ENCODE measurements at regions not wholly inside any gene's neighbourhood (a gene's known extent, or its start where the extent isn't known, plus 50 kb on each side); places are given as distances from the start of the nearest gene placed in this dataset.

DNA sequence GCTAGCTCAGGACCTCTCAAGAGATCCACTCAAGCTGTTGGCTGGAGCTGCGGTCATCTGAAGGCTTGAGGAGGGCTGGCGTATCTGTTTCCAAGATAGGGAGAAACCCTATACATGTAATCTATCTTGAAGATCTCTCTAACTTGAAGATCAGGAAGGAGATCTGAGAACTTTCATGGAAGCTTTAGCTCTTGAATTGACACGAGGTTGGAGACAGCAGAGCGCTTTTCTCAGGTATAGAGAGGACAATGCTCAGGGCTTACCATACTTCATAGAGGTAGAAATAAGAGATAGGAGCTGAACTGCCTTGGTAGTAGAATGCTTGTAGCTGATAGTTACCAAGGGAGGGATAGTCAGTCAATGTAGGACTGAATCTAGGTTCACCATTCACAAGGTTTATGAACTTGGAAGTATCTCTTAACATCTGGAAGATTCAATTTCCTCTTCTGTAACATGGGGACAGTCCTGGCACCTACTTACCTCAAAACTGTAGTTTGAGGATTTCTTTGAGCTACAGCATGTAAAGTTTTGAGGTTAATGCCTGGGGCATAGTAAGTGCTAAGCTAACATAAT is 267.0 kb upstream of the MAF start:
- no peaks in the 10 kb centered on the region for H3K36me3 ChIP-seq (ENCODE audit: low read depth, low read length)
- H3K4me2 ChIP-seq (ENCODE audit: low read length), result no peak overlapping the region
- no peak for TF ChIP-seq EZH2 (IDR thresholded peaks at IDR 0.05; ENCODE audit: low read length, unreplicated experiment)
- TF ChIP-seq EZH2phosphoT487 (IDR thresholded peaks at IDR 0.05; ENCODE audit: borderline replicate concordance, low read length), result no peak
- TF ChIP-seq, protein P1, sequence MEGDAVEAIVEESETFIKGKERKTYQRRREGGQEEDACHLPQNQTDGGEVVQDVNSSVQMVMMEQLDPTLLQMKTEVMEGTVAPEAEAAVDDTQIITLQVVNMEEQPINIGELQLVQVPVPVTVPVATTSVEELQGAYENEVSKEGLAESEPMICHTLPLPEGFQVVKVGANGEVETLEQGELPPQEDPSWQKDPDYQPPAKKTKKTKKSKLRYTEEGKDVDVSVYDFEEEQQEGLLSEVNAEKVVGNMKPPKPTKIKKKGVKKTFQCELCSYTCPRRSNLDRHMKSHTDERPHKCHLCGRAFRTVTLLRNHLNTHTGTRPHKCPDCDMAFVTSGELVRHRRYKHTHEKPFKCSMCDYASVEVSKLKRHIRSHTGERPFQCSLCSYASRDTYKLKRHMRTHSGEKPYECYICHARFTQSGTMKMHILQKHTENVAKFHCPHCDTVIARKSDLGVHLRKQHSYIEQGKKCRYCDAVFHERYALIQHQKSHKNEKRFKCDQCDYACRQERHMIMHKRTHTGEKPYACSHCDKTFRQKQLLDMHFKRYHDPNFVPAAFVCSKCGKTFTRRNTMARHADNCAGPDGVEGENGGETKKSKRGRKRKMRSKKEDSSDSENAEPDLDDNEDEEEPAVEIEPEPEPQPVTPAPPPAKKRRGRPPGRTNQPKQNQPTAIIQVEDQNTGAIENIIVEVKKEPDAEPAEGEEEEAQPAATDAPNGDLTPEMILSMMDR (conservative IDR thresholded peaks at IDR 0.05; ENCODE audit: low read depth, low read length), result no peak
- H3K27me3 ChIP-seq (ENCODE audit: low read length), result no peaks in the 10 kb centered on the region
- H3K9me2 ChIP-seq (replicated peaks; ENCODE audit: low read length), result no peaks in the 10 kb centered on the region
- ChIA-PET POLR2A (ENCODE audit: unreplicated experiment) (no interaction called here), CTCF (no interaction called here)
- H3K4me1 ChIP-seq (ENCODE audit: insufficient read depth, low read length), result no peaks in the 10 kb centered on the region
- no peak overlapping the region for H3K9ac ChIP-seq (ENCODE audit: low read length)
- H3F3A ChIP-seq (ENCODE audit: low read length, unreplicated experiment), result no peaks in the 10 kb centered on the region
- H3K4me3 ChIP-seq (ENCODE audit: low read length), result no peak overlapping the region
- DNase-seq (no peak), ATAC-seq (no peak)
- BruUV-seq (replicated peaks), result no TSS peak
- no peak overlapping the region for H2AFZ ChIP-seq (ENCODE audit: low read length)
- no peaks in the 10 kb centered on the region for H3K9me3 ChIP-seq (ENCODE audit: low read length)
- no peak overlapping the region for H3K27ac ChIP-seq (ENCODE audit: low read length)
- no peaks in the 10 kb centered on the region for H3K79me2 ChIP-seq (ENCODE audit: low read length)
- intact Hi-C loops (cut with micrococcal nuclease), result no loop called here
- H4K20me1 ChIP-seq (ENCODE audit: low read length), result no peaks in the 10 kb centered on the region

DNA sequence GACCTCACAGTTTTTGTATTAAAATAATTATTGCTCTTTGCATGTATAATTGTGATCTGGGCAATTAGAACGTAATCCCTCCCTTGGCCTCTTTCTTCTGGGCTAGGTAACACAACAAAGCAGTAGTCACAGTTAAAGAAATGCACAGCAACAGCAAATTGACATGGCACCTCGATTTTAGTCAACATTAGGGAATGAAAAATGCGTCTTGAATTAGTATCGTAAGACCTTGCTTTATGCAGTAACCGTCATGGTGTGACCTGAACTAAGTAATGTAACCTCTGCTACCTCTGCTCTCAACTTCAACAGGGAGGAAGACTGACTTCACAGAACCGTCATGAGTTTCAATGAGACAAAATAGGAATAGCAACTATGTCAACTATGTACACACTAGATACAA is 265.4 kb upstream of the MAF start:
- Histone ChIP-seq H3F3A (ENCODE audit: low read length, unreplicated experiment) (no peaks in the 10 kb centered on the region), H3K36me3 (ENCODE audit: low read depth, low read length) (no peaks in the 10 kb centered on the region), H4K20me1 (ENCODE audit: low read length) (no peaks in the 10 kb centered on the region), H3K27ac (ENCODE audit: low read length) (no peak overlapping the region), H3K4me1 (ENCODE audit: insufficient read depth, low read length) (no peaks in the 10 kb centered on the region), H3K9ac (ENCODE audit: low read length) (no peak overlapping the region), H3K9me3 (ENCODE audit: low read length) (no peaks in the 10 kb centered on the region), H3K79me2 (ENCODE audit: low read length) (no peaks in the 10 kb centered on the region), H3K9me2 (replicated peaks; ENCODE audit: low read length) (no peaks in the 10 kb centered on the region), H3K4me3 (ENCODE audit: low read length) (no peak overlapping the region), H3K4me2 (ENCODE audit: low read length) (no peak overlapping the region), H3K27me3 (ENCODE audit: low read length) (no peaks in the 10 kb centered on the region), H2AFZ (ENCODE audit: low read length) (no peak overlapping the region)
- POLR2A ChIA-PET (ENCODE audit: unreplicated experiment), result no interaction called here
- no peak for TF ChIP-seq EZH2 (IDR thresholded peaks at IDR 0.05; ENCODE audit: low read length, unreplicated experiment)
- no peak for TF ChIP-seq EZH2phosphoT487 (IDR thresholded peaks at IDR 0.05; ENCODE audit: borderline replicate concordance, low read length)
- TF ChIP-seq, protein P1 (conservative IDR thresholded peaks at IDR 0.05; ENCODE audit: low read depth, low read length), result no peak
- intact Hi-C loops (cut with micrococcal nuclease), result no loop called here
- DNase-seq (no peak), ATAC-seq (no peak)
- BruUV-seq (replicated peaks), result no TSS peak
- CTCF ChIA-PET, result no interaction called here

DNA sequence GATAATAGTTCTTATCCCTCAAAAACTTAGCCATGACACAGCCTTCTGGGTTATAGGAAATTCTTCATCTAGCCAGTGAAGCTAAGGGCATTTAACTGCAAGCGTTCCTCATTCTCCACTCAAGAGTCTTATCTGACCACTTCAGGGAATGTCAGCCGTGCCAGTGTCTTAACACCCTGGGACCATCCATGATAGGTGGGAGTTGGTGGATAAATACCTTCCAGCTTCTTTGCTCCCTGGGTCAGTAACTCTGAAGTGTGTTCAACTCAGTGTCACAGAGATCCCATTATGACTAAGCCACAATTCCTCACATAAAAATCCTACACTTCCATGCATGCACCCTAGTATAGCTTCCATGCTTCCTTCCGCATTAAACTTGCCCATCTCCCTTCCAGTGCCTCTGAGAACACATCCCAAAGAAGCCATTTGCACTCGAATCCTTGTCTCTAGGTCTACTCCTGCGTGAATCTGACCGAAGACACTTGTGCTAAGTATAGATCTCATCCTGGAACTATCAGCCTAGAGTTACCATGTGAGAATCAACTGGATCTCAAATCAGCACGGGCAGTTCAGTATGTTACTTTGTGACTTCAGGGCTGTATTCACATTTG is 264.3 kb upstream of the MAF start:
- Histone ChIP-seq H3K27ac (ENCODE audit: low read length) (no peak overlapping the region), H3K4me2 (ENCODE audit: low read length) (no peak overlapping the region), H3K36me3 (ENCODE audit: low read depth, low read length) (no peaks in the 10 kb centered on the region), H3K27me3 (ENCODE audit: low read length) (no peaks in the 10 kb centered on the region), H3K4me3 (ENCODE audit: low read length) (no peak overlapping the region), H3K9me3 (ENCODE audit: low read length) (no peaks in the 10 kb centered on the region), H3K9me2 (replicated peaks; ENCODE audit: low read length) (no peaks in the 10 kb centered on the region), H2AFZ (ENCODE audit: low read length) (no peak overlapping the region), H4K20me1 (ENCODE audit: low read length) (no peaks in the 10 kb centered on the region), H3K4me1 (ENCODE audit: insufficient read depth, low read length) (no peaks in the 10 kb centered on the region), H3K79me2 (ENCODE audit: low read length) (no peaks in the 10 kb centered on the region), H3F3A (ENCODE audit: low read length, unreplicated experiment) (no peaks in the 10 kb centered on the region), H3K9ac (ENCODE audit: low read length) (no peak overlapping the region)
- TF ChIP-seq EZH2phosphoT487 (IDR thresholded peaks at IDR 0.05; ENCODE audit: borderline replicate concordance, low read length) (no peak), EZH2 (IDR thresholded peaks at IDR 0.05; ENCODE audit: low read length, unreplicated experiment) (no peak)
- TF ChIP-seq, protein P1 (conservative IDR thresholded peaks at IDR 0.05; ENCODE audit: low read depth, low read length), result no peak
- no peak for DNase-seq
- intact Hi-C loops (cut with micrococcal nuclease), result no loop called here
- no TSS peak for BruUV-seq (replicated peaks)
- CTCF ChIA-PET, result no interaction called here
- POLR2A ChIA-PET (ENCODE audit: unreplicated experiment), result no interaction called here
- ATAC-seq, result no peak

All from PC-3 (cell line).